Natural killer cell (primary cell): ENCODE measurements at regions not wholly inside any gene's neighbourhood (a gene's known extent, or its start where the extent isn't known, plus 50 kb on each side); places are given as distances from the start of the nearest gene placed in this dataset.

Source experiments
- ATAC-seq, 3 donors: fragments of 150-1000 bp in 2 of 3; fragments of 200-7000 bp in 1 of 3; cut with Tn5 transposase; 1 replicate in 1 of 3; 2 replicates in 2 of 3; pipeline ENCODE4 v1.10.0; 2021; ENCODE audit warnings: mild to moderate bottlenecking in 2 of 3, moderate library complexity in 2 of 3
- DNase-seq, 2 donors: peaks; one replicate each; pipeline versions ENCODE4 v3.0.0 to v3.0.0-alpha.2; 2013 to 2021; ENCODE audit warnings: mixed read lengths in 1 of 2
- H3K27ac ChIP-seq: one replicate; pipeline ENCODE4 v1.5.1; 2013; ENCODE audit warnings: mild to moderate bottlenecking, low read length
- H3K27me3 ChIP-seq: one replicate; pipeline ENCODE4 v1.6.1; 2013; ENCODE audit warnings: low read length; ENCODE audit not compliant: control insufficient read depth, insufficient read depth
- H3K36me3 ChIP-seq: one replicate; pipeline ENCODE4 v1.6.1; 2013; ENCODE audit warnings: low read length; ENCODE audit not compliant: control insufficient read depth, insufficient read depth
- H3K4me1 ChIP-seq: one replicate; pipeline ENCODE4 v1.6.1; 2013; ENCODE audit warnings: low read length; ENCODE audit not compliant: control insufficient read depth, insufficient read depth
- H3K4me3 ChIP-seq: one replicate; pipeline ENCODE4 v1.5.1; 2013; ENCODE audit warnings: low read length
- H3K9me3 ChIP-seq: one replicate; pipeline ENCODE4 v1.6.1; 2013; ENCODE audit warnings: low read length; ENCODE audit not compliant: control insufficient read depth, insufficient read depth
- H3K27ac Mint-ChIP-seq, 2 donors: one replicate each; pipeline ENCODE4 v1.8.0; 2022; ENCODE audit warnings: mild to moderate bottlenecking in 2 of 2, mixed read lengths in 2 of 2, moderate library complexity in 1 of 2
- H3K27me3 Mint-ChIP-seq, 2 donors: one replicate each; pipeline ENCODE4 v1.8.0; 2022; ENCODE audit warnings: low read depth in 2 of 2, mixed read lengths in 2 of 2
- H3K36me3 Mint-ChIP-seq: one replicate; pipeline ENCODE4 v1.8.0; 2022; ENCODE audit warnings: mixed read lengths
- H3K4me1 Mint-ChIP-seq, 2 donors: one replicate each; pipeline ENCODE4 v1.8.0; 2022; ENCODE audit warnings: mixed read lengths in 2 of 2
- H3K4me3 Mint-ChIP-seq: one replicate; pipeline ENCODE4 v1.8.0; 2022; ENCODE audit warnings: mild to moderate bottlenecking, moderate library complexity, mixed read lengths
- H3K9me3 Mint-ChIP-seq, 2 donors: one replicate each; pipeline ENCODE4 v1.8.0; 2022; ENCODE audit warnings: mixed read lengths in 2 of 2
- CTCF ChIP-seq: fragments of 200-600 bp; IDR thresholded peaks from one replicate; pipeline ENCODE4 v1.8.0; 2022; ENCODE audit warnings: antibody characterized with exemption
- WGBS: methylation state at CpG from one replicate; pipeline ENCODE4 v1.1.7; 2013; ENCODE audit warnings: missing lambda C conversion rate; ENCODE audit not compliant: insufficient coverage; 5-methylcytosine and 5-hydroxymethylcytosine counted together
- intact Hi-C: fragments of 100-400 bp; cut with micrococcal nuclease; formaldehyde crosslinking; loops from one replicate; pipeline ENCODE4 v1.14.2; 2022

GRCh38 chr10:2137549-2138174 is 400.3 kb upstream of the ADARB2 start:
- WGBS: 89% methylated on average over 4 of the region's 4 CpGs
- H3K36me3 ChIP-seq: no peaks in the 10 kb centered on the region
- intact Hi-C loops: no loop called here

GRCh38 chr10:2130705-2131305 is 393.5 kb upstream of the ADARB2 start:
- Histone ChIP-seq H3K27me3 (no peaks in the 10 kb centered on the region), H3K4me3 (no peak overlapping the region), H3K27ac (no peak overlapping the region), H3K9me3 (peaks cover 3% of the 10 kb centered on the region), H3K36me3 (no peaks in the 10 kb centered on the region), H3K4me1 (no peaks in the 10 kb centered on the region)
- Mint-ChIP-seq H3K36me3 (no peaks in the 10 kb centered on the region), H3K27me3 (no peaks in the 10 kb centered on the region), H3K9me3 (peaks cover 0 to 6% of the 10 kb centered on the region in 2 donors), H3K4me3 (no peak overlapping the region), H3K4me1 (no peaks in the 10 kb centered on the region), H3K27ac (no peak overlapping the region)
- DNase-seq (no peak), ATAC-seq (no peak)
- intact Hi-C loops: no loop called here
- TF ChIP-seq CTCF: no peak
- 62% methylated on average over 8 of the region's 10 CpGs for WGBS

More at GRCh38 chr10:2137549-2138174, 400.3 kb upstream of the ADARB2 start:
- DNase-seq (peak in 1 of 2 donors; percentile 19), ATAC-seq (no peak)
- Mint-ChIP-seq H3K27me3 (peaks cover 0 to 8% of the 10 kb centered on the region in 2 donors), H3K4me1 (no peaks in the 10 kb centered on the region), H3K27ac (no peak overlapping the region), H3K4me3 (no peak overlapping the region), H3K9me3 (no peaks in the 10 kb centered on the region), H3K36me3 (no peaks in the 10 kb centered on the region)
- Histone ChIP-seq H3K27me3 (no peaks in the 10 kb centered on the region), H3K4me3 (no peak overlapping the region), H3K9me3 (no peaks in the 10 kb centered on the region), H3K4me1 (no peaks in the 10 kb centered on the region), H3K27ac (no peak overlapping the region)
- TF ChIP-seq CTCF: no peak

- Mint-ChIP-seq H3K4me3 (no peak overlapping the region), H3K27me3 (no peaks in the 10 kb centered on the region), H3K4me1 (no peaks in the 10 kb centered on the region), H3K27ac (no peak overlapping the region), H3K36me3 (no peaks in the 10 kb centered on the region), H3K9me3 (peaks cover 0 to 6% of the 10 kb centered on the region in 2 donors)
- Histone ChIP-seq H3K27me3 (no peaks in the 10 kb centered on the region), H3K4me1 (no peaks in the 10 kb centered on the region), H3K36me3 (no peaks in the 10 kb centered on the region), H3K27ac (no peak overlapping the region), H3K9me3 (peaks cover 3% of the 10 kb centered on the region), H3K4me3 (no peak overlapping the region)
- no peak for TF ChIP-seq CTCF
- ATAC-seq (no peak), DNase-seq (no peak)
- intact Hi-C loops: no loop called here
- WGBS: 100% methylated on average over 2 of the region's 3 CpGs
These were observed 391.7 kb upstream of the ADARB2 start for GRCh38 chr10:2128991-2129390.

GRCh38 chr10:2124135-2124534 is 386.8 kb upstream of the ADARB2 start:
- TF ChIP-seq CTCF: no peak

More at GRCh38 chr10:2124135-2124534, 386.8 kb upstream of the ADARB2 start:
- H3K36me3 ChIP-seq: no peaks in the 10 kb centered on the region
- DNase-seq: no peak
- no peaks in the 10 kb centered on the region for H3K4me1 ChIP-seq
- Mint-ChIP-seq H3K9me3 (peaks cover 0 to 4% of the 10 kb centered on the region in 2 donors), H3K4me3 (no peak overlapping the region), H3K36me3 (no peaks in the 10 kb centered on the region), H3K27ac (no peak overlapping the region), H3K4me1 (no peaks in the 10 kb centered on the region), H3K27me3 (no peaks in the 10 kb centered on the region)
- intact Hi-C loops: no loop called here
- ATAC-seq: no peak
- no peak overlapping the region for H3K27ac ChIP-seq
- peaks cover 3% of the 10 kb centered on the region for H3K9me3 ChIP-seq
- H3K4me3 ChIP-seq: no peak overlapping the region
- H3K27me3 ChIP-seq: no peaks in the 10 kb centered on the region
- WGBS: 91% methylated on average over 11 of the region's 11 CpGs
